Glomerular visceral epithelial cell (primary cell): ENCODE measurements at regions not wholly inside any gene's neighbourhood (a gene's known extent, or its start where the extent isn't known, plus 50 kb on each side); places are given as distances from the start of the nearest gene placed in this dataset.
"Not testable (repeated sequence)": the region's sequence is repeated elsewhere in the genome, so short reads cannot be mapped to it uniquely, and the experiment has no call there.

ENCODE experiments used
- DNase-seq: peaks from one replicate; pipeline ENCODE4 v3.0.0-alpha.2; 2016; ENCODE audit errors: extremely low spot score

DNA sequence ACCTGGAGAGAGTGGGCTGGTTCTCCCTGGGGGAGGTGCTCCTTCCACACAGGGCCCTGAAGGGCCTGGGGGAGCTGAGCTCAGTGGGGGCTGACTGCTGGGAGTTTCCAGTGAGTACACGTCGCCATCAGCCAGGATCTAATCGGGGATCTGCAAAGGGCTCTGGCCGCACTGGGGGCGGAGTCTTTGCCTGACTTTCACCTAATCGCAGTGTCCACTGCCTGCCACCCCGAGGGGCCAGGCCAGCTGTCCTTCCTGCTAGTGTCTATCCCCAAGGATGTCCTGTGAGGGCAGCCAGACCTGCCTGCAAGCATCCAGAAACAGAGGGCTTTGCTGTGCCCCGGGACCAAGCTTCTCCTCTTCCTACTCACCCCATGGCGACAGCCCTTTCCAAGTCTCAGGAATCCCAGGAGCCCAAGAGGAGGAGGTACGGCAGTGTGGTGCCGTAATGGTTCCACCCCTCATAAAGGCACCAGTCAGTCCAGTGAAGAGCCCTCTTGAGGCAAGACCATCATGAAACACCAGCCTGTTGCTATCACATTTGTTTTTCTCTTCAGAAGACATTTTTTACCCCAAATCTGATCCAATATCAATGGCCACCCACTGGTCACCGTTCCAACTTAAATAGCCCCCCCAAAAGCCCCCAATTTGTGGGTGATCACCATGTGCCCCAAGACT, 243.1 kb upstream of the ECI2 start:
- DNase-seq = no peak

DNA sequence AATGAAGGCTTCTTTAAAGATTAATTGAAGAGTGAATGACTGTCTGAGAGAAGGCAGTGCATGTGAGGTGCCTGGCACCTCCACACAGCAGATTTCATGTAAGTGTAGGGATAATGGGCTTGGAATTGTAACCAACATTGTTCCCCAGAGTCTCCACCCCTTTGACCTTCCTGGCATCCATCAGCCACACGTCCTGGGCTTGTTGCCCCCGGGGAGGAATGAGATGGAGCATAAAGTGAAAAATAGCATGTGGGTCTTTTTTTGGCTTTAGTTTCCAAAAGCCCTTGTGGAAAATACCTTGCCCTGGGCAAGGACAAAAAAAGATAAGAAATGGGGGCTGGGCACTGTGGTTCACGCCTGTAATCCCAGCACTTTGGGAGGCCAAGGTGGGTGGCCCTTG, 242.2 kb upstream of the ECI2 start:
- no peak for DNase-seq

DNA sequence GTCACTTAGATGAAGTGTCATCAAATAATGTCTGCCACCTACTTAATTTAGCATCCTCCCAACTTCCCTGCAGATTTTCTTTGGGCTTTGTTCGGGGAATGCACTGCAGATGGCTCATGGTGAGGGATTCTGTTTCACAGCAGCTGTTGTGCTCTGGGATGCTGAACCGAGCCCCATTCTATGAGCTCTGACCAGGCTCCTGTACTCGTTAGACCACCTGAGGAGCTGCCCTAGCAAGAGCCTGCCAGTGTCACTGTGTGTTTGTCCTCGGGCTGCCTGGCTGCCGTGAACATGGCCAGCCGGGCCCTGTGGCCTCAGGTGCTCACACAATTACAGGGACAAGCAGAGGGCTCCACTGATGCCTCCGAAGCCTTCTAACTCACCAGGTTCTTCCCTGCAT, 238.8 kb upstream of the ECI2 start:
- no peak for DNase-seq

DNA sequence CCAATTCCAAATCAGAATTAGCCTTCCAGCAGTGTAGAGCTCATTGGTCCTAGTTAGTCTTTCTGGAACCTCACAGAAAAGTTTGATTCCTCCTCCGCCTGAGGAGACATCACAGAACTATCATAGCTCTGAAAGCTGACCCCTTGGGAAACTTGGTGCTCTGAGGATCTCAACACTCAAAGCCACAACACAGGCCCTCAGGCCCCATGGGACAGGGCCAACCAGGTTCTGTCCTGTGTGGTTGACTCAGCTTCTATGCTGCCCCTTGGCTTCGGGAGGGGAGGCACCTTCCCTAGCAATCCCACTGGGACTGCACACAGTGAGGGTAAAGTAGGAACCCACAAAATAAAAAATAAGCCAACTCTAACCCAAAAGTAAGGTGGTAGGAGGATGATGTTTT, 237.5 kb upstream of the ECI2 start:
- DNase-seq = no peak

DNA sequence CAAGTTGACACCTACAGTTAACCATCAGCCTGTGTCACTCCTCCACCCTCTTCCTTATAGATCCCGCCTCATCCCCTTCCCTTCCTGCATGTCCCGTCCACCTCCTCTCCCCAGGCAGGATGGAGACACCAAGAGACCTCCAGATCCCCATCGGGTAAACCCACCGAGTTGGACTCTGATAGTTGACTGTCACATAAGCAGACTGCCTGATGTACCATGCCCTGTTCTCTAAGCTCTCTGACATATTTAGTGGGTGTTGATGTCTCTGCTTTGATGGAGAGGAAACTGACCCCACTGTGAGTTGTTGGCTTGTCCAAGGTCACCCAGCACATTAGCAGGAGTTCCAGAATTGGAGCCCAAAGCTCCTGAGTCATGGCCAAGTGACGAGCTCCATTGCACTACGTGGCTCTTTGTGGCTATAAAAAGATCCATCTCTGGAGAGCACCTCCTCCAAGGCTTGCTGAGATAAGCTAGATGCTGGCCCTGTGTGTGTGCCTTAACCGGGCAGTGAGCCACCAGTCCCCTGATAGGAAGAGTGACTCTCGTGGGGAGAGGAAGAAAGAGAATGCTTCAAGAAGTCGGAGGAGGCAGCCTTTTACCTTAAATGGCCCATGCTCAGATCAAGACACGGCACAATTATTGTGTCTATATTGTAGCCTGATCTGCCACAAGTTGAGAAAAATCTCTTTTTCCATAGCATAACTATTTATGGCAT, 236.0 kb upstream of the ECI2 start:
- no peak for DNase-seq

DNA sequence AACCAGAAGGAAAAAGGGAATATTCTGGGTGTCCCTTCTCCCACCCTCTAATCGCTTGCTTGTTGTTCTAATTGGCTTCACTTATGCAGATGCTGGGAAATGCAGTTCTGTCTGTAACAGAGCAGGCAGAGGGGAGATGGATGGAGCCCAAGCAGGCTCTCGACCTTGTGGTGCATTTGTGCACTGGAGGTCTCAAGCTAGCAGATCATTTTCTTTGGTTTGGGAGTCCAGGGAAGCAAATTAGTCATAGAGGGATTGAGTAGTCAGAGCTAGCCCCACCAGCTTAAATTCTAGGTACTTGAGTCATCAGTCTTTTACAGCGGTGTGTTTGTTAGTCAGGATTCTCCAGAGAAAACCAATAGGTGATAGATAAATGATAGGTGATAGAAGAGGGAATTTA, 234.7 kb upstream of the ECI2 start:
- DNase-seq = peak; percentile 79

DNA sequence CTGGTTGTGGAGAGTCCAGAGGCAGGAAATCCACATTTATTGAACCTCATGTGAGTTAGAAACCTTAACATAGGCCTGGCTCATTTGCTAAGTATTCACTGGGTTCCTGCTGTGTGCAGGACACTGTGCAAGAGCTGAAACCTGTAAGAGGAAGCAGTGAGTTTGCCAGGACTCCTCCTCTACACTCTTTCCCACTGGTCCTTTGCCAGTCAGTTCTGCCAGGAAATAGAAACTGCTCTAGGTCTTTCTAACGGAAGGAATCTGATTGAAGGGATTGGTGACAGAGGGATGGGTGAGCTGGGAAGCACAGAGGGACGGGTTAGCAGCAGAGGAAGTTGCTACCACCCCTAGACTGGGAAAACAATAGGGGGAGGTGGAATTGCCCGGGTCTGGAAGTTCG, 234.2 kb upstream of the ECI2 start:
- no peak for DNase-seq

DNA sequence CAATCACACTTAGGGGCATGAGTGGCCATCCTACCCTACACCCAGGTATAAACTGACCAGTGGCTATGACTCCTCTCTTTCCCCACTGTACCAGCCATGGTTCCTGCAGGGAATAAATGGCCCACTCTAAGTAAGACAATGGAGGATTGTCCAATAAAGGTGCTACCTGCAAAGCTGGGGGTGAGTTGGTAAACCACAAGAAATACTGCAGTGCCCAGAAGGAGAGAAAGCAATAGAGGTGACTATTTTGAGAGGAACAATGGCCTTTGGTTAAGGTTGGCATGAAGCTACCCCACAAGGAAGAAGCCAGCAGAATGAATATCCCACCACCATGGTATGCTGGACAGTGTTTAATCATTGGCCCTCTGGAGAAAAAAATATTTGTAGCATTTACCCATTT, 233.3 kb upstream of the ECI2 start:
- no peak for DNase-seq

DNA sequence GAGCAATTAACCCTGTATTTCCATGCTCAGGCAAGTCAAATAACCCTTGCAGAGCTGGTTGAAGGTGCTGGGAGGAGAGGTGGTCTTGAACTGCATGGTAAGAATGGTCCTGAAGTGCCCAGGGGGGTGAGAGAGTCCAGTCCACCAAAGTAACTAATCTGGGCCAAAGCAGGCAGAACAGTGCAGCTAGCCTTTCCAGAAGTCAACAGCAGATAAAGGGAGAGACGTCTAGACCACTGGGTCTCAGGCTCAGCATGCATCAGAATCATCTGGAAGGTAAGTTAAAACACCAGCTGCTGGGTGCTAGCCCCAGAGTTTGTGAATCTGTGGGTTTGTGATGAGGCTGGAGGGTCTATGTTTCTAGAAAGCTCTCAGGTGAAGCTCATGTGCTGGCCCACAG, 232.3 kb upstream of the ECI2 start:
- DNase-seq = no peak

DNA sequence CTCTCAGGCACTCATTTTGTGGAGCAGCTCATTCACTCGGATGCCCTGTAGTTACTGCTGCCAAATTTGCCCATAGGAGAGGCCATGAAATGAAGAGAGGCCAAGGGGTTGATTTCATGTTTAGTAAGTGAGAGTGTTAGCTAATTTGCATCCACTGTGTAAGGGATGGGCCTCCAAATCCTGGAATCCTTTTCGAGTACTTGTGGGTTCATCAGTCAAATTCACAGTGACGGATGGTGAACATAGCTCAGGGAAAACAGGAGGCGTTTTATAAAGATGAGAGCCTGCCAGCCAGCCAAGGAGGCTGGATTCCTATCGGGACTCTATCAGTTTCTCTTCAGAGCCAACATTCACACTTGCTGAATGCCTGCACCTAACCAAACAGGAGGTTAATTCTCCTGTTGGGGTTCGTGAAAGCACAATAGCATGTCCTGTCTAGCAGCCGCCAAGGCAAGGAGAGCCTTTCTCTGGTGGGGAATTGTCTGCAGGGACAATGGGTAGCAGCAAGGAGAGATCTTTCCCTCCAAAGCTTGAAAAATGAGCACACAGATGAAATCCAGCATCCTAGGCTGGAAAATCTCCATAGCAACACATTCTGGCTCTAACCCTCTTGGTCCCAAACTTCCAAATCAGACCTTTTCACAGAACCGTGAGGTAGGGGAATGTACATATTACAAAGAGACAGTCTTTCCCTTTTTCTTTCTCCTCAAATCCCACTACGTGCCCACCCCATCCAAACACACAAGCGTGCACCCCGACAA, 231.4 kb upstream of the ECI2 start:
- DNase-seq = no peak

DNA sequence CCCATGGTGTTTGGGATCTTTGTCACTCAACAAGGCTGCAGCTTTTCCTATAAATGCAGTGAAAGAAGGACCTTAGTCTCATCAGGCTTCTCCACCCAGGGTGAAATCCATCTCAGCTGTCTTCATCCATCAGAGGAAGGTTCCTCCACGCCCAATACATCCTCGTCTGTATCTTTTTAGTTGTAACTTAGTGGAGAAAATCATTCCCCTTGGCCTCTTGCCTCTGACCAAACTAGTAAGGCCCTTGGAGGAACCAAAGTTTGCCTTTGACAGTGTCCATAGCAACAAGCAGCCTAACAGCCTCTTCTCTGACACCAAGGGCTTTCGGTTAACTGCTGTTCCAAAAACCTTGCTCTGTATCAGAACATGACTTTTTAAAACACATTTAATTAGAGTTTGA, 230.3 kb upstream of the ECI2 start:
- DNase-seq = no peak

DNA sequence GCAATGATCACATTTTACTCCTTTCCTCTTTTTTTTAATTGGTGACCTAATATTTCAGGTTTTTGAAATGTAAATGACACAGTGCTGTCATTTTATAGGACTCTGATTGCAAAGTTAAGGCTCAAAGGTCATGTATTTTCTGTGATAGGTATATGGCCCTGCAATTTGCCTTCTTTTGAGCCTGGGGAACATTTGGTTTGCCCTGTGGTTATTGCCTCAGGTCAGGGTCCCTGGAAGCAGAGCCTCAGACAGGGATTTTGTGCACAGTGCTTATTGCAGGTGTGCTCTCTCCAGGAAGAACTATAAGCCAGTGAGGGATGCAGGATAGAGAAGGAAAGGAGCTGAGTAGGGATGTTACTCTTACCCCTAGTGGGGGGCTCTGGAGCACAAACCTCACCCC, 229.3 kb upstream of the ECI2 start:
- DNase-seq = no peak

DNA sequence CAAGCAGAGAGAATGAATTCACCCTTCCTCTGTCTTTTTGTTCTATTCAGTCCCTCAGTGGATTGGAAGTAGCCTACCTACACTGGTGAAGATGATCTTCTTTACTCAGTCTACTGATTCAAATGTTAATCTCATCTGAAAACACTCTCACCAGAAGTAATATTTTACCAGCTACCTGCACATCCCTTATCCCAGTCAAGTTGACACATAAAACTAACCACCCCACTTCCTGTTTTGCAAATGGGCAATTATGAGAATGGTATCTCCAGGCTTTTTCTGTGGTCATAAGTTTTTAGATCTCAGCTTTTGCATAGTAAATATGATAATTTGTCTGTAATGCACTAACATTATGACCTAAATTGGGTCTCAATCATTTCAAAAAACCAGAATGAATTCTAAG, 228.8 kb upstream of the ECI2 start:
- DNase-seq = no peak

DNA sequence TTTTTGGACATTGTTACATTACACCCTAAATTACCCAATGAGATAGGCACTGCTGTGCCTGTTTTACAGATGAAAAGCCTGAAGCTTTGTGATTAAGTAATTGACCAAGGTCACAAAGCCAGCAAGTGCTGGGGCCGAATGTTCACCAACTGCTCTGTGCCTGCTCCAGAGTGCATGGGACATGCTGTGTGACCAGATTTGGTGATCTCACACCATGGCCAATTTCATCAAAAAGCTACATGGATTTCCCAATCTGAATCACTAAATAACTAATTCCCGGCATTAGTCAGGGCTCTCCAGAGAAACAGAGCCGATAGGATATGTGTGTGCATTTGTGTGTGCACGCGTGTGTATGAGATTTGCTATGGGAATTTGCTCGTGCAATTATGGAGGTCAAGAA, 228.3 kb upstream of the ECI2 start:
- no peak for DNase-seq

DNA sequence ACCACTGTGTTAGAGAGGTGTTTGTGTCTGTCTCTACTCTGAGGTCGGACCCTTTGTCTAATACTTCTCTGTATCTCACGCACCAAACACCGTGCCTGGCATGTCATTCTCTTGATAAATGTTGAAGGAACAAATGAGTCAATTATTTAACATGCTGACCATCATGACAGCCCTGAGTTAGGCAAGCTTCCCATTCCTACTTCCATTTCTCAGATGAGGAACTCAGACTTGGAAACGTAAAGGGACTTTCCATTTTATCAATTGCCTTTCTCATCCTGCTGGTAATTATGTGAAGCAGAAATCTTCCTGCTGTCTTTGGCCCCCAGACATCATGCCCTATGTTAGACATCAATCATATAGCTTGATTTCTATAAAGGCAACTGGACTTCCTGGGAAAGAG, 227.0 kb upstream of the ECI2 start:
- DNase-seq = no peak

DNA sequence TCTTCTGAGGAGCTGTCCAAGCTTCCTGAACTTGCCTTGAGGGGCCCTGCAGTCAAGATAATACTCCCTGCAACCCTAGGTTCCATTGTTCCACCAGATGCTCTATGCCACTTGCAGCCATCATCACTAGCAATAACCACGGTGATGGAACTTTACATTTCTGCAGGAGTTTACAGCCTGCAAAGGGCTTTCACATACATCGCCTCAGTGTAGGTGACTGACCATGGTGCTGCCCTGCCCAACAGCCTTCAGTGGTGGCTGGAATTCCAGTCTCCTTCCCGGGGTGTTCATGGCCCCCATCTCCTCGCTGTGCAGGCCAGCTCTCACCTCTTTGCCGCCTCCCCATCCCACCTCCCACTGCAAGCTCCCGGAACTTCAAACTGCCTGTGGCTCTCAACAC, 225.5 kb upstream of the ECI2 start:
- DNase-seq = no peak

DNA sequence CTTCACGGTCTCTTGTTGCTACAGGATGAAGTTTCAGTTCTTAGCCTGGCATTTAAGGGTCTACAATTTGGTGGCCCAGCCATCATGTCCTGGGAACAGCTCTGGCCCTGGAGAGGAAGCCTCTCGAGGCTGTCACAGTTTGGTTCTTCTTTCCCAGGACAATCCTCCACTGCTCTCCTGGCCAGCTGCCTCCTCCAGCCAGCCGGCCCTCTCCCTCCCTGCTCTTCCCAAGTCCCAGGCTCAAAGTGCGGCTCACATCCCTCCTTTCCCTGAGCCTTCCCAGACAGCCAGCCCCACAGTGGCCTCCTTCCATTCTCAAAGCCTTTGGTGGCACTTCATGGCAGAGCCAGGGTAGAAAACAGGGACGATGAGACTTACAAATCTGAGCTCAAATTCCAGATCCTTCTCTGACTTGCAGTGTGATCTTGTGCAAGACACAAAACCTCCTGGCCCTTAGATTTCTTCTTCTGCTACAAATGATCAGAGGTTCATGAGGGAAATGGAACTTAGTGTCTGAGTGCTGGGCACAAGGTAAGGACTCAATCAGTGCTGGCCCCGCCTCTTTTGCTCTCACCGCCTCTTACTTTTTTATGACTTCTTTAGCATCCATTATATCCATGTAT, 223.8 kb upstream of the ECI2 start:
- no peak for DNase-seq

DNA sequence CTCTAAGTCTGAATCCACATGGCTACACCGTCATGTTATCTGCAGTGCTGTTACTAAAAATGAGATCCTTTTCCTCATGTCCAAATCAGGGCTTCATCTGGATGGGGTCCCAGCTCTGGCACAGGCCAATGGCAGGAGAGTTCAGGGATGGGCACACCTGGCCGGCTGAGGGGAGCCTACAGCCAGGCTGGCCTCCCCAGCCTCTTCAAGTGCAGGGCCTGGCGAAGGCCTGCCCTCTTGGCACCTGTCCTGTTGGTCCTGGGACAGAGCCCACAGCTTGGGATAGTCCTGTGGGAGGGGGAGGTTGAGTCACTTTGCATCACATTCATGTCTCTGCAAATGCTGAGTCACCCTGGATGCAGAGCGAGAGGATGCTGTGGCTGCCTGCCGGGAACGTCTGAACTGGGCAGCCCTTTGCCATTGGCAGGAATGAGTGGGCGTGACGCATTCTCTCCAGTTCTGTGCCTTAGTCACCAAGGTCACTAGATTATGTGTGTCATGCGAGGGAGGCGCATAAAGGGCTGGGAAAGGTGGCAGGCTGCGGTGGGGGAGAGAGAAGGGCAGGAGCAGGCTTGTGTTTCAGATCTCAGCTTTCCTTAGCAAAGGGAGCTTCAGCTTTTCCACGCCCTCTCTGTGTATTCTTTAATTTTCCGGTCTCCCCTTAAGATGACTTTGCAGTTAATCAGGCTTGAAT, 223.2 kb upstream of the ECI2 start:
- DNase-seq = peak; percentile 99

DNA sequence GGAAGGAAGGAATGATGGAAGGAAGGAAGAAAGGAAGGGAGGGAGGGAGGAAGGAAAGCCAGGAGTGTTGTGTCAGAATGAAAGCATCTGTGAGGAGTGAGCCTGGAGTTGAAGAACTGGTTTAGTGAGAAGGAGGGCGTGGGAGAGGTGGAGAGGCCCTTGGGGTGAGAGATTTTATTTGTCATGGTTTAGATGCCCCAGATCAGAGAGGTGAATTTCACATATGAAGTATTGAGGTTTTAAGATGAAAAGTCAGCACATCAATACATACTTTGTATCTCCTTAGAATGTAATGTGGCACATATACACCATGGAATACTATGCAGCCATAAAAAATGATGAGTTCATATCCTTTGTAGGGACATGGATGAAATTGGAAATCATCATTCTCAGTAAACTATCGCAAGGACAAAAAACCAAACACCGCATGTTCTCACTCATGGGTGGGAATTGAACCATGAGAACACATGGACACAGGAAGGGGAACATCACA, 222.3 kb upstream of the ECI2 start:
- DNase-seq = not testable (repeated sequence)

DNA sequence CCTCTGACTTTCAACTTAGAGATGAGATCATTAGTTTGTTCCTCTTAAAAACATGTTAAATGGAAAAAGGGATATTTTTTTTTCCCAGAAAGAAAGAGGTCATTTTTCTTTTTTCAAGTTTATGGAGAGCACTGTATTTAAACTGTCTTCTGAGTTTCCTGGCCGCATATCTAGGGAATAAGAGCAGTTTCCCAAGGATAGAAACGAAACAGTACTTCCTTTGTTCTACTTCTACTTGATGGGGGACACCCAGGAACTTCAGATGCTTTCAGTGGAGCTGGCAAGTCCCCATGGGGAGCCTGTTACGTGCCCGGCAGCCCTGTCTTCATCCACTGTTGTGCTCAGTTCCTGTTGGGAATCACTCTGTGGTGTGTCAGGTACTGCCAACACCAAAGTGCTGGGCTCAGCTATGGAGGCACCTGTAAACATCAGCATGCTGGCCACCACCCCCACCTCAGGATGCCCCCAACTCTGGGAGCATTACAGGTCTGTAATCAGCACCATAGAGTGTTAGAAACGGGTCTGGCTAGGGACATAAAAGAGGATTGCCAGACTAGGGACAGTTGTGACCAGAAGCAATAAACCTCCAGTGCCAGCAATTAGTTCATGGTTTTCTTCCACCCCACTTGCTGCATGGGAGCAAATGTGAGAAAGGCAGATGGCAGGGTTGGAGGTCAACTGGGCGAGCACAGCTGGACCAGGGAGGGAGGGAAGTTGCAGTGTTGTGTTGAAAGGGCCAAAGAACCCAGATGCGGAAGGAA, 221.7 kb upstream of the ECI2 start:
- no peak for DNase-seq

DNA sequence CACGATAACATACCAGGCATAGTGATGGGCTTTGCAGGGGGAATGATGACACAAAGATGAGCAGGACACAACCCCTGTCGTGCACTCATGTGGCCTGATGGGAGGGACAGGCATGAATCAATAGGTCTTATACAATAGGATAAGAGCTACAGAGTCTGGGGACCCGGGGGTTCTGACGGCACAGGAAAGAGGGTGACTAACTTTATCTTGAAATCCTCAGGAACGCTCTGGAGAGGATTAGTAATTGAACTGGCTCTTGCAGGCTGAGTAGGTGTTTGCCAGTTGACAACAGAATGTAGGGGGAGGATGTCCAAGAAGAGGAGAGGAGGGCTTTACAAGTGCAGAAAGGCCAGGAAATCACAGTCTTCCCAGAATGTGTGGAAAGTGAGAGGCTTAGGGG, 219.9 kb upstream of the ECI2 start:
- peak; percentile 51 for DNase-seq
